ENCODE measurements at regions not wholly inside any gene's neighbourhood (a gene's known extent, or its start where the extent isn't known, plus 50 kb on each side); places are given as distances from the start of the nearest gene placed in this dataset.
A peak's percentile ranks its signal among the peaks of the same experiment; 100 is the strongest.
"Not testable (repeated sequence)": the region's sequence is repeated elsewhere in the genome, so short reads cannot be mapped to it uniquely, and the experiment has no call there.

DNA sequence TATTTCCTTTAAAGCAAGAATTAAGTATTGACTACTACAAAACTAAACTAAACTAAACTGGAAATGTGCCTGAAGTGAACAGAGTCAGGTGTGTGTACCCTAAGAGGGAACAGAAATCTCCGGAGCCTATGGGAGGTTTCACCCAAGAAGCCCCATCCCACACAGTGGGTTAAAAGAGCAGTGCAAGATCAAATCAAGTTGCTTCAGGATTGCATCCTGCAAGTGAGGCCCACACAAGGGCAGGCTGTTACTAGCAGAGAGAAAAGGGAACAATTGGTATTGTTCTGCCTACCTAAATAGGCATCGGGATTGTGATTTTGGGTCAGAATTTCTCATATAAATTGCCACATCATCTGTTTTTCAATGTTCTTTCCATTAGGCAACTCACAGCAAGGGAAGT is 113.3 kb upstream of the CDC14C start:
- no peak for DNase-seq (ENCODE audit: low spot score)

DNA sequence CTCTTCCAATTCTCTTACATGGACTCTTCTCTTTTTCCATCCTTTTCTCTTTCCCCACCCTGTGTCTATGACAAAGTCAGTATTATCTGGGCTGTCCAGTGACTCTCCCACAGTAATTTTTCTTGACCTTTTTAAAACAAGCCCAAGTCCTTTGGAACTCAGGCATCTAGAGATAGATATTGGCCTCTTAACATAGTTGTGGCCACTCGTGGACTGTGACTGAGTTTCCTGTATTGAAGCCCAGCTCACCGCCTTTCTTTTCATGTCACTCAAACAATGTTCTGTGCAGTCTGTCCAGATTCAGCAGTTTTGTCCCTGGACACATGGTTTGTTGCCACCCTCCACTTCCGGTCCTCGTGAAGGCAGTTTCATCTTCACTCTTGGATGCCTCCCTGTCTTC is 110.9 kb upstream of the CDC14C start:
- in situ Hi-C loops (cut with HindIII; ENCODE audit: low sequenced_read_pairs): no loop called here
- no peak for DNase-seq (ENCODE audit: low spot score)

More for the DNA sequence above, 113.3 kb upstream of the CDC14C start:
- in situ Hi-C loops (cut with HindIII; ENCODE audit: low sequenced_read_pairs): no loop called here

DNA sequence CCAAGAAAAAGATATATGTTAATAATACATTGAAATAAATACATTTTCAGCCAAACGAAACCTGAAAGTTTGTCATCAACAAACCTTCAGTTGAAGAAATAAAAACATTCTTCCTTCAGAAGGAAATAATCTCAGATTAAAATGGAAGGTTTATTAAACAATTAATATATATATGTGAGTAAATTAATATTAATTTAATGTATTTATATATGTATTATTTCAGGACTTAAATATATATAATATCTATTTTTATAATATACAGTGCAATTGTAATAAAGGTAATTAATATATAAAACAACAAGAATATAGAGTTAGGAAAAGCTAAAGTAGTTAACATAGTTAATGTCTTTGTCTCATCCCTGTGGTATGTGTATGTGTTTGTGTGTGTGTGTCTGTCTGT is 102.2 kb upstream of the CDC14C start:
- in situ Hi-C loops (cut with HindIII; ENCODE audit: low sequenced_read_pairs): no loop called here
- DNase-seq (ENCODE audit: low spot score): no peak

DNA sequence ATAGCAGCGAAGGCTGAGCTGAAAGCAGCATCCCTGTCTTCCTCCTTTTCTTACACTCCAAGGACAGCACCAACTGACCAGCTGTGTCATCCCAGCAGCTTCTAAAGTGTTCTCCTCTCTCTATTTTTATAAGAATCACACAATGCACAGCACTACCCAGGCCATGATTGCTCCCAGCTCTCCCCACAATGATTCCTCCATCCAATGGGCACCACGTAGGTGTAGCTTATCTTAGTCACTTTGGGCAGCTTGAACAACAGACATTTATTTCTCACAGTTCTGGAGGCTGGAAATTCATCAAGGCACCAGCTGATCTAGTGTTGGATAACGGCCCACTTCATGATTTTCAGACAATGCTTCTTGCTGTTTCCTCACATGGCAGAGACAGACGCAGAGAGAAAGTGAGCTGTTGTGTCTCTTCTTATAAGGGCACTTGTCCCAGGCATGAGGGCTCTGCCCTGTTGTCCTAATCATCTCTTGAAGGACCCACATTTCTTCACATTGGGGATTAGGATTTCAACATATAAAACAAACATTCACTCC is 92.0 kb upstream of the CDC14C start:
- DNase-seq (ENCODE audit: low spot score): peak; percentile 79
- in situ Hi-C loops (cut with HindIII; ENCODE audit: low sequenced_read_pairs): no loop called here

DNA sequence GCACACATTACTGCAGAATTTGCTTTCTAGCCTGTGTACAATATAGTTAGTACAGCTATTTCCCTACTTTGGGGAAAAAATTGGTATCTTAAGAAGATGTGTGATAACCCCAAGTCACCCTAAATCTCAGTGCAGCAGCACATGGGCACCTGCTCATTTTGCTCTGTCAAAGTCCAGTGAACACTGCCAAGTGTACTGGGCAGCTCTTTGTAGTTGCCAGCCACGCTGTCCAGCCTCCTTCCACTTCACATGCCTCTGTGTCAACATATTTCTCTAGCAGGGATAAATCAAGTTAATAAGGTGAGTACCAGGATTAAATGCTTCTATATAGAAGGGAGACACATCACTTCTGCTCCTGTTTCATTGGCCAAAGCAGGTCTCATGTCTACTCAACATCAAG is 87.1 kb upstream of the CDC14C start:
- in situ Hi-C loops (cut with HindIII; ENCODE audit: low sequenced_read_pairs): no loop called here
- DNase-seq (ENCODE audit: low spot score): no peak

DNA sequence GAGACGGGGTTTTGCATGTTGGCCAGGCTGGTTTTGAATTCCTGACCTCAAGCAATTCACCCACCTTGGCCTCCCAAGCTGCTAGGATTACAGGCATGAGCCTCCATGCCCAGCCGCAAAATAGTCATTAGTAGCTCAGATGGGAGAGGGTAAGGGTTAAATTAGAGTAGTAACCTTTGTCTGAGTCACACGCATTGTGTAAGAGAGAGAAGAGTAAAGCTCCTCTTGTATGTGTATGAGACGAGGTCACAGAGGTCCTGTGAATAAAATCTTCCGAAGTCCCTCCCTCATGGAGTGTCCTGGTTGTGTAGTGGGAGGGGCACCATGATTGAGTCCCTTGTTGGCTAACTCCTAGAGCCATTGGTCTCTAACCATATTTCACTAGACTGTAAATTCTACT is 85.2 kb upstream of the CDC14C start:
- in situ Hi-C loops (cut with HindIII; ENCODE audit: low sequenced_read_pairs): no loop called here
- no peak for DNase-seq (ENCODE audit: low spot score)

DNA sequence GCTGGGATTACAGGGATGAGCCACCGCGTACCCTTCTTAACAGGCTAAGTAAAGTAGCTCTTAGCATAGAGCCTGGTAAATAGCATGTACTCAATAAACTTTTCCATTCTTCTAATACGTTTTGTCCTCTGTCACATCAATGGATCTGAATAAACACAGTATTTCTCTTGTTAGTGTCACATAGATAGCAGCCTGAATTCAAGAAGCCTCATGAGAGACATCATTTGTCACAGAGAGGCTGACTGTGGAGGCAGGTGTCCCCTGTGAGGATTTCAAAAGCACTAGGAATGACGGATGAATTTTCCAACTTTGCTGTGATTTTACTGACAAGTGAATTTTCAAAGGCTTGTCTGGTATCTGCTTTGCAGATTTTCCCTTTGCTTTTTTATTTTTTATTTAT is 82.6 kb upstream of the CDC14C start:
- no peak for DNase-seq (ENCODE audit: low spot score)
- in situ Hi-C loops (cut with HindIII; ENCODE audit: low sequenced_read_pairs): no loop called here

DNA sequence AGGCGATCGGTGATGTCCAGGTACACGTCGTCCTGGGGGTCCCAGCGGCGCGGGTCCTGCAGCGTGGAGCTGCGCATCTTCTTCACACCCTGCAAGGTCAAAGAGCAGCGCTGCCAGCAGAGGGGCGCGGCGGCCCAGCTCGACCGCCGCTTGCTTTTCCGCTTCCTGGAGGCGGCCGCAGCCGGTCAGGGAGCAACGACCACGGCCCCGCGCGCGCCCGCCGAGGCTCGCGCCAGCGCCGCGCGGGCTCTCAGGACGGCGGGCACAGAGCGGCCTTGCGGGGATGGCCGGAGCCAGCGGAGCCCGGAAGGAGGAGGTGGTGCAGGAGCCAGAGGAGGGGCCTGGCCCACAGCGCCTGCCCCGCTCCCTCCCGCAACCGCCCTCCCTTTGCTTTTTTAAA is 76.4 kb upstream of the CDC14C start:
- in situ Hi-C loops (cut with HindIII; ENCODE audit: low sequenced_read_pairs): no loop called here
- DNase-seq (ENCODE audit: low spot score): no peak

DNA sequence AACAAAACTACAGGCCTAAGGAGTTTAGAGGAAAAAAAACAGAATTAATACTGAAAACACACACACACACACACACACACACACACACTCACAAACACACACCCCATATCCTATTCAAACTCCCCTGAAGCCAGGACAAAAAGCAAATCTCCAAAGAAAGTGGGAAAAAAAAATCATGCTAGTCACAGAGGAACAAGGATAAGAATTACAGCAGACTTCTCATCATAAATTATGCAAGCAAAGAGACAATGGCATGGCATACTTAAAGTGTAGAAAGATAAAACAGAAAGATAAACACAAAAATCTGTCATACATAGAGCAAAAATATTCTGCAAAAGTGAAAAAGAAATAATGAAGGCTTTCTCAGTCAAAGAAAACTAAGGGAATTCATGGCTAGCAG is 63.9 kb upstream of the CDC14C start:
- DNase-seq (ENCODE audit: low spot score); in situ Hi-C loops (cut with HindIII; ENCODE audit: low sequenced_read_pairs): not testable (repeated sequence)

DNA sequence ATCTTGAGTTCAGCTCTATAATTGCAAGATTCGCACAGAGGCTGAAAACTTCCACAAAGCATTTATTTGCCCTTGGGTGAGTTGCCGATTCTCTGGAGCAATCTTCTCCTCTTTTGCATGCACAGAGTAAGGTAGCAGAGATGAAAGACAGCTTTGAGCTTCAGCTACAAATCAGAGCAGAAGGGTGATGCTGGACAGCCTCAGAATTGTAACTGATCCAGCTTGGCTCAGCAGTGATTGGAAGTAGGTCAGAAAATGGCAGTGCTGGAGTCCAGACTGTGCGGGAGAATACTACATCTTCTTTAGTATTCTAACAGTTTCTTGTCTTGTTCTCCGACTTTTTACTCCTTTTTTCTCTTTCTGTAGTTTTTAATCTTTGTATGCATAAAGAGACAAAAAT is 55.4 kb upstream of the CDC14C start:
- in situ Hi-C loops (cut with HindIII; ENCODE audit: low sequenced_read_pairs): no loop called here

DNA sequence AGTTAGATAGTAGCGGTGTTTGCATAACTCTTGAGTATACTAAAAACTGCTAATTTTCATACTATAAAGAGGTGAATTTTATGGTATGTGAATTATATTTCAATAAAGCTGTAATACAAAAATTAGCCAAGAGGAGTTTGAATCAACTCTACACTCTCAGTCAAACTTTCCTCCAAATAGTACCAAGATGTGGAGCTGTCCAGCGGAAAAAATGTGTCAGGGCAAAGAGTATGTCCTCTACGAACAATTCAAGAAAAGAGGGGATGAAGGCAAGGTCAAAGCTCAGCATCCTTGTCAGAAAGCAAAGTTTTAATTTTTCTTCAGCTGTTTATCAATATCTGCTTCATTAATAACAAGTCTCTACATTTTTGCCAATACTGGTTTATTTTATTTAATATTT is 51.8 kb upstream of the CDC14C start:
- no peak for DNase-seq (ENCODE audit: low spot score)
- in situ Hi-C loops (cut with HindIII; ENCODE audit: low sequenced_read_pairs): no loop called here

More for the DNA sequence above, 55.4 kb upstream of the CDC14C start:
- peak; percentile 95 for DNase-seq (ENCODE audit: low spot score)

Data from G401 (cell line).